Fibroblast of lung (primary cell): ENCODE measurements at regions not wholly inside any gene's neighbourhood (a gene's known extent, or its start where the extent isn't known, plus 50 kb on each side); places are given as distances from the start of the nearest gene placed in this dataset.
A peak's percentile ranks its signal among the peaks of the same experiment; 100 is the strongest.

Experiments
- DNase-seq, 2 donors: peaks; one replicate each; pipeline versions ENCODE4 v3.0.0 to v3.0.0-alpha.2; 2010; ENCODE audit warnings: low read depth in 2 of 2
- H2AFZ ChIP-seq: 2 replicates; pipeline ENCODE4 v1.5.1; 2012; ENCODE audit warnings: low read length, control low read depth, inconsistent platforms
- H3K27ac ChIP-seq: 2 replicates; pipeline ENCODE4 v1.5.1; 2011; ENCODE audit warnings: low read length, control low read depth; ENCODE audit not compliant: insufficient read depth
- H3K27me3 ChIP-seq: 2 replicates; pipeline ENCODE4 v1.5.1; 2011; ENCODE audit warnings: mild to moderate bottlenecking, low read length; ENCODE audit not compliant: control insufficient read depth, insufficient read depth
- H3K36me3 ChIP-seq: 2 replicates; pipeline ENCODE4 v1.5.1; 2011; ENCODE audit warnings: low read length; ENCODE audit not compliant: control insufficient read depth, insufficient read depth
- H3K4me1 ChIP-seq: 2 replicates; pipeline ENCODE4 v1.5.1; 2011; ENCODE audit warnings: low read length; ENCODE audit not compliant: control insufficient read depth, insufficient read depth; ENCODE audit errors: extremely low read depth
- H3K4me2 ChIP-seq: 2 replicates; pipeline ENCODE4 v1.5.1; 2011; ENCODE audit warnings: low read length, control low read depth; ENCODE audit not compliant: insufficient read depth; ENCODE audit errors: extremely low read depth
- H3K4me3 ChIP-seq, 4 experiments: fragments of 200-600 bp in 1 of 4; sonication (generic) in 1 of 4; replicated peaks in 1 of 4; 2 replicates each; pipeline ENCODE4 v1.5.1; 2011 to 2016; ENCODE audit warnings: low read length in 4 of 4, low read depth in 3 of 4, mild to moderate bottlenecking in 3 of 4, control low read depth in 2 of 4, inconsistent platforms in 1 of 4, mixed read lengths in 1 of 4; ENCODE audit not compliant: insufficient read depth in 1 of 4; ENCODE audit errors: control extremely low read depth in 1 of 4
- H3K79me2 ChIP-seq: 2 replicates; pipeline ENCODE4 v1.5.1; 2012; ENCODE audit warnings: mild to moderate bottlenecking, low read length, inconsistent platforms; ENCODE audit not compliant: control insufficient read depth, insufficient read depth
- H3K9ac ChIP-seq: 2 replicates; pipeline ENCODE4 v1.5.1; 2011; ENCODE audit warnings: mild to moderate bottlenecking, low read length, control low read depth; ENCODE audit not compliant: insufficient read depth
- H3K9me3 ChIP-seq: 2 replicates; pipeline ENCODE4 v1.5.1; 2012; ENCODE audit warnings: low read depth, low read length; ENCODE audit not compliant: control insufficient read depth, insufficient read depth
- H4K20me1 ChIP-seq: 2 replicates; pipeline ENCODE4 v1.5.1; 2011; ENCODE audit warnings: low read length; ENCODE audit not compliant: control insufficient read depth, insufficient read depth; ENCODE audit errors: extremely low read depth
- CTCF ChIP-seq, 2 donors: IDR thresholded peaks in 1 of 2; conservative IDR thresholded peaks in 1 of 2; 1 replicate in 1 of 2; 2 replicates in 1 of 2; pipeline ENCODE4 v1.5.1; 2011 to 2012; ENCODE audit warnings: low read length in 2 of 2, control low read depth in 1 of 2, inconsistent platforms in 1 of 2, low read depth in 1 of 2, mild to moderate bottlenecking in 1 of 2
- EZH2 ChIP-seq: IDR thresholded peaks from 2 replicates; pipeline ENCODE4 v1.5.1; 2012; ENCODE audit warnings: low read length, control low read depth, mild to moderate bottlenecking; ENCODE audit errors: missing control alignments

GRCh38 chr1:72516264-72516663 is 233.9 kb upstream of the NEGR1 start:
- Histone ChIP-seq H3K9ac (no peak overlapping the region), H3K4me1 (no peaks in the 10 kb centered on the region), H3K4me3 (no peak overlapping the region), H3K27me3 (no peaks in the 10 kb centered on the region), H3K4me2 (no peak overlapping the region), H2AFZ (no peak overlapping the region), H3K9me3 (no peaks in the 10 kb centered on the region), H4K20me1 (no peaks in the 10 kb centered on the region), H3K36me3 (no peaks in the 10 kb centered on the region), H3K79me2 (no peaks in the 10 kb centered on the region), H3K27ac (no peak overlapping the region)
- DNase-seq: peak in 1 of 2 donors; percentile 6
- TF ChIP-seq CTCF (conservative IDR thresholded peaks at IDR 0.05 in 1 of 2, IDR thresholded peaks at IDR 0.05 in 1 of 2; ENCODE audit: low read depth in 1 of 2, low read length in 2 of 2) (no peak), EZH2 (no peak)

GRCh38 chr1:72498371-72498770 is 216.0 kb upstream of the NEGR1 start:
- Histone ChIP-seq H3K79me2 (no peaks in the 10 kb centered on the region), H3K9me3 (no peaks in the 10 kb centered on the region), H3K36me3 (no peaks in the 10 kb centered on the region), H3K4me1 (no peaks in the 10 kb centered on the region), H3K4me3 (no peak overlapping the region), H3K9ac (no peak overlapping the region), H2AFZ (no peak overlapping the region), H3K27ac (no peak overlapping the region), H4K20me1 (no peaks in the 10 kb centered on the region), H3K27me3 (no peaks in the 10 kb centered on the region), H3K4me2 (no peak overlapping the region)
- TF ChIP-seq CTCF (conservative IDR thresholded peaks at IDR 0.05 in 1 of 2, IDR thresholded peaks at IDR 0.05 in 1 of 2; ENCODE audit: low read depth in 1 of 2, low read length in 2 of 2) (no peak), EZH2 (no peak)
- DNase-seq: peak in 1 of 2 donors; percentile 31

GRCh38 chr1:72489801-72490200 is 207.5 kb upstream of the NEGR1 start:
- no peaks in the 10 kb centered on the region for H3K36me3 ChIP-seq
- no peak overlapping the region for H3K9ac ChIP-seq
- H3K27ac ChIP-seq: no peak overlapping the region
- no peak overlapping the region for H3K4me2 ChIP-seq
- no peaks in the 10 kb centered on the region for H3K27me3 ChIP-seq
- H3K4me3 ChIP-seq: no peak overlapping the region
- no peak overlapping the region for H2AFZ ChIP-seq
- no peaks in the 10 kb centered on the region for H4K20me1 ChIP-seq
- H3K79me2 ChIP-seq: no peaks in the 10 kb centered on the region
- TF ChIP-seq EZH2: no peak
- TF ChIP-seq CTCF (conservative IDR thresholded peaks at IDR 0.05 in 1 of 2, IDR thresholded peaks at IDR 0.05 in 1 of 2; ENCODE audit: low read depth in 1 of 2, low read length in 2 of 2): no peak
- no peak for DNase-seq
- no peaks in the 10 kb centered on the region for H3K9me3 ChIP-seq
- no peaks in the 10 kb centered on the region for H3K4me1 ChIP-seq
